ENCODE measurements at regions not wholly inside any gene's neighbourhood (a gene's known extent, or its start where the extent isn't known, plus 50 kb on each side); places are given as distances from the start of the nearest gene placed in this dataset.

- Mint-ChIP-seq H3K36me3 (ENCODE audit: unreplicated experiment) (no peaks in the 10 kb centered on the region), H3K27ac (ENCODE audit: unreplicated experiment) (no peak overlapping the region), H3K27me3 (ENCODE audit: unreplicated experiment) (no peaks in the 10 kb centered on the region), H3K4me1 (ENCODE audit: unreplicated experiment) (no peaks in the 10 kb centered on the region), H3K4me3 (ENCODE audit: unreplicated experiment) (no peak overlapping the region), H3K9me3 (ENCODE audit: unreplicated experiment) (no peaks in the 10 kb centered on the region)
- no peak for TF ChIP-seq CTCF (IDR thresholded peaks at IDR 0.05)
- DNase-seq (ENCODE audit: extremely low spot score, unreplicated experiment): no peak
Measured at GRCh38 chr2:51158251-51158650, 126.3 kb upstream of the NRXN1 start.

GRCh38 chr2:51153236-51153635 lies 121.3 kb upstream of the NRXN1 start:
- H3K36me3 Mint-ChIP-seq (ENCODE audit: unreplicated experiment): no peaks in the 10 kb centered on the region
- H3K9me3 Mint-ChIP-seq (ENCODE audit: unreplicated experiment): peaks cover 6% of the 10 kb centered on the region
- H3K4me1 Mint-ChIP-seq (ENCODE audit: unreplicated experiment): no peaks in the 10 kb centered on the region

GRCh38 chr2:51151490-51152140 lies 119.7 kb upstream of the NRXN1 start:
- H3K4me1 Mint-ChIP-seq (ENCODE audit: unreplicated experiment): no peaks in the 10 kb centered on the region
- no peaks in the 10 kb centered on the region for H3K27me3 Mint-ChIP-seq (ENCODE audit: unreplicated experiment)
- H3K27ac Mint-ChIP-seq (ENCODE audit: unreplicated experiment): no peak overlapping the region
- no peak for DNase-seq (ENCODE audit: extremely low spot score, unreplicated experiment)
- TF ChIP-seq CTCF (IDR thresholded peaks at IDR 0.05): no peak
- H3K9me3 Mint-ChIP-seq (ENCODE audit: unreplicated experiment): peaks cover 6% of the 10 kb centered on the region
- no peaks in the 10 kb centered on the region for H3K36me3 Mint-ChIP-seq (ENCODE audit: unreplicated experiment)
- H3K4me3 Mint-ChIP-seq (ENCODE audit: unreplicated experiment): no peak overlapping the region

More at GRCh38 chr2:51153236-51153635, 121.3 kb upstream of the NRXN1 start:
- no peak for DNase-seq (ENCODE audit: extremely low spot score, unreplicated experiment)
- TF ChIP-seq CTCF (IDR thresholded peaks at IDR 0.05): no peak
- no peak overlapping the region for H3K4me3 Mint-ChIP-seq (ENCODE audit: unreplicated experiment)
- no peak overlapping the region for H3K27ac Mint-ChIP-seq (ENCODE audit: unreplicated experiment)
- no peaks in the 10 kb centered on the region for H3K27me3 Mint-ChIP-seq (ENCODE audit: unreplicated experiment)

GRCh38 chr2:51149725-51150124 lies 117.8 kb upstream of the NRXN1 start:
- Mint-ChIP-seq H3K9me3 (ENCODE audit: unreplicated experiment) (peaks cover 6% of the 10 kb centered on the region), H3K4me1 (ENCODE audit: unreplicated experiment) (no peaks in the 10 kb centered on the region)
- TF ChIP-seq CTCF (IDR thresholded peaks at IDR 0.05): no peak

GRCh38 chr2:51145761-51146160 lies 113.8 kb upstream of the NRXN1 start:
- no peaks in the 10 kb centered on the region for H3K27me3 Mint-ChIP-seq (ENCODE audit: unreplicated experiment)
- DNase-seq (ENCODE audit: extremely low spot score, unreplicated experiment): no peak
- H3K27ac Mint-ChIP-seq (ENCODE audit: unreplicated experiment): no peak overlapping the region
- no peak overlapping the region for H3K4me3 Mint-ChIP-seq (ENCODE audit: unreplicated experiment)
- H3K9me3 Mint-ChIP-seq (ENCODE audit: unreplicated experiment): no peaks in the 10 kb centered on the region
- no peaks in the 10 kb centered on the region for H3K4me1 Mint-ChIP-seq (ENCODE audit: unreplicated experiment)
- H3K36me3 Mint-ChIP-seq (ENCODE audit: unreplicated experiment): no peaks in the 10 kb centered on the region
- TF ChIP-seq CTCF (IDR thresholded peaks at IDR 0.05): no peak

More at GRCh38 chr2:51149725-51150124, 117.8 kb upstream of the NRXN1 start:
- Mint-ChIP-seq H3K4me3 (ENCODE audit: unreplicated experiment) (no peak overlapping the region), H3K36me3 (ENCODE audit: unreplicated experiment) (no peaks in the 10 kb centered on the region), H3K27me3 (ENCODE audit: unreplicated experiment) (no peaks in the 10 kb centered on the region), H3K27ac (ENCODE audit: unreplicated experiment) (no peak overlapping the region)
- DNase-seq (ENCODE audit: extremely low spot score, unreplicated experiment): no peak
